Right renal pelvis (tissue), 4 donors: ENCODE measurements at regions not wholly inside any gene's neighbourhood (a gene's known extent, or its start where the extent isn't known, plus 50 kb on each side); places are given as distances from the start of the nearest gene placed in this dataset.
"Not testable (repeated sequence)": the region's sequence is repeated elsewhere in the genome, so short reads cannot be mapped to it uniquely, and the experiment has no call there.

Experiments
- DNase-seq, 4 donors: peaks; one replicate each; pipeline ENCODE4 v3.0.0-alpha.2; 2013; ENCODE audit warnings: low read depth in 4 of 4, low spot score in 3 of 4, missing footprints in 1 of 4

DNA sequence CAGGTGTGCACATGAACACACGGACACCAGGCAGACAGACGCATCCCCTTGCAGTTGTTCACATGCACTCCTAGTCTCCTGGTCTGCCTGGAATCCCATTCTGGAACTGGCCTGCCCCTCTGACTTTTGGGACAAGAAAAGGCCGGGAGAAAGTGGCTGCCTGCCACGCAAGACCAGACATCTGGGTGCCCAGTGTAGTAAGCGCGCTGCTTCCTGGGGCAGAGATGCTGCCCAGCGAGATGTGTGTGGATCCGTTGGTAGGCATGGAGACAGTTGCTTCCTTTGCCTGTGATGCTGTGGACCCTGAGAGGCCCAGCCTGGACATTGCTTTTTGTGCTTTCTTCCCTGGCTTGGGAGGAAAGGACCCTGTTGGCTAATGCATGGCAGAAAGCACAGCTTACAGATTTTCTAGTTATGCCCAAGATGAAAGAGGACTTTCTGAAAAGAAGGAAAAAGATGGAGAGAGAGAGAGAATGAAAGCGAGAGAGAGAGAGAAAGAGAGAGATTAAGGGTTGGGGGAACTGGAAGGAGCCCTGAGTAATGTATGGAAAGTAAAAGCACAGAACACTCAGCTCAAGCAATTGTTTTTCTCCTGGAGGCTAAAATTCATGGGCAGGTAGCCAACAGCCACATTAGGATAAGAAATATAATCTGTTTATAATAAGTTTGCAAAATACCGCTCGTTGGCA, 235.3 kb downstream of the BCL2L11 start:
- not testable (repeated sequence) for DNase-seq

GRCh38 chr2:111356512-111357031, 235.9 kb downstream of the BCL2L11 start:
- DNase-seq, result not testable (repeated sequence)

GRCh38 chr2:111365986-111366640, 245.4 kb downstream of the BCL2L11 start:
- not testable (repeated sequence) for DNase-seq

- not testable (repeated sequence) for DNase-seq
These were observed 245.9 kb downstream of the BCL2L11 start for GRCh38 chr2:111366641-111367029.

DNA sequence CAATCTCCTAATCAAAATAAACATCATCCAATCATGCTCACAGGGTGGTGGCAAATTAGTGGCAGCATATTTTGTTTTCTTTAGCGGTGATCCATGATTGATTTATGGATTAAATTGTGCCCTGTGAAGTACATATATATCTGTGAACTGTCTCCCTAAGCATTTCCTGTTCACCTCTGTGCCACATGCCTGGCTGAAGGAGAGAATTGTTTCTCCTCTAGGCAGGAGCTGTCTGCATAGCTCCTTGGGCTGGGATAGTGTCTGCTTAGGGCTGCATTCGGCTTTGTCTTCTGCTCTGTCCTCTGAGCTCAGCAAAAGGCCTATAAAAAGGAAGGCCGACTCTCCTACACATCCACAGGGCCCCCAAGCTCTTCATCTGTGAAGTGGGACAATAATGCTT, 246.4 kb downstream of the BCL2L11 start:
- not testable (repeated sequence) for DNase-seq

- not testable (repeated sequence) for DNase-seq
These were observed 247.2 kb downstream of the BCL2L11 start for GRCh38 chr2:111367871-111368270.

GRCh38 chr2:111368288-111368687, 247.6 kb downstream of the BCL2L11 start:
- DNase-seq, result not testable (repeated sequence)

- DNase-seq, result not testable (repeated sequence)
These were observed 252.3 kb downstream of the BCL2L11 start for GRCh38 chr2:111373060-111373459.

DNA sequence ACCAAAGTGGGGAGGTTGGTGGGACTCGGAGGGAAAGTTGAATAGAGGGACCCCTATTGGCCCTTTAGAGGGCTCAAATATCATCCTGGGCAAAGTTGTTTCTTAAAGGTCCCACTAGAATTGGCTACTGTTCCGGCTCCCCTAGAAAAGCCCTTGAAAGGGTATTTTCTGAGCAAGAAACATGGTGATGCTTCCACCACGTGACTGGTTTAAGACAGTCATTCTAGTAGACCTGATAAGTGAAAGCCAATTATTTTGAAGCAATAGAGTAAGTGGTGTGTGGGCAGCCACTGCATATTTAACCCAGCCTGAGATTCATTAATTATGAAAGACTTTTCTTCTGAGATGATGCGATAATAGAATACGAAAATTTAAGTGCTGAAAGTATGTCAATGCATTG, 253.3 kb downstream of the BCL2L11 start:
- not testable (repeated sequence) for DNase-seq

DNA sequence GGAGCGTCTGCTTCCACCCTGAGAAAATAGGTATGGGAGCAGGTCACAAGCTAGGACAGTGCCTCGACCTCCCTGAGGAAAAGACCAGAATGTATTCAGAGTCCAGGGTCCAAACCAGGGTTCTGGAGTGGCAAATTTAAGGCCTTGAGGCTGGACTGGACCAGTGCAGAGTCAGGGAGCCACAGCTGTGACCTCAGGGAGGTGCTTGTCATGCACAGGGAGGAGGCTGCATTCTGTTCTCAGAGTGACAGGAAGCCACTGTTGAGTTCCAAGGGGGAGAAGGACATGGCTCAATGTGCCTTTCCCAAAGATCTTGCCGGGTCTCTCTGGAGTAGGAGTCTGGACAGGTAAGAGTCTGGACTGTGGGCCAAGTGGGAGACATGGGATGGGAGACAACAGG, 254.0 kb downstream of the BCL2L11 start:
- not testable (repeated sequence) for DNase-seq

DNA sequence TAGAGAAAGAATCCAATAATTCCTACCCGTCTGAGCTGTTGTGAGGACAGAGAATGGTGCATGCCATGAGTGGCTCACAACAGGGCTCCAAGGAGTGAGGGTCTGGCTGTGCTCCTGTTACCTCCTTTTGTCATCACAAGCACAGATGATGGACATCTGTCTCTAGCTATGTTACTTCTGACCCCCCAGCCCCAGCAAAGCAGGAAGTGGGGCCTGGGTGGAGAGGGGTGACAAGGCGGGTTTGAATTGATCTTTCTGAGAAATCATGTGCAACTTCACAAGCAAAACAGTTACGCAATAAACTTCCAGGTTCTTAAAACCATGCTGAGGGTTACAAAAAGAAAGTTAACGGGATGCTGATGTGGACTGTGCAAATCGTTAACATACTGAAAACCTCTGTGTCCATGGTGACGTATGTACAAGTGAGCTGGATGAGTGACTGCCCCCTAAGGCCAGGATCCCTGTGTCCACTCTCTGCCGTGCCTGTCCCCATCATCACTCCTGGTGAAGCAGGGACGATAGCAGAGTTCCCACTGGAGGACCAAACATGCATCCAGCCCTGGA, 254.7 kb downstream of the BCL2L11 start:
- not testable (repeated sequence) for DNase-seq

DNA sequence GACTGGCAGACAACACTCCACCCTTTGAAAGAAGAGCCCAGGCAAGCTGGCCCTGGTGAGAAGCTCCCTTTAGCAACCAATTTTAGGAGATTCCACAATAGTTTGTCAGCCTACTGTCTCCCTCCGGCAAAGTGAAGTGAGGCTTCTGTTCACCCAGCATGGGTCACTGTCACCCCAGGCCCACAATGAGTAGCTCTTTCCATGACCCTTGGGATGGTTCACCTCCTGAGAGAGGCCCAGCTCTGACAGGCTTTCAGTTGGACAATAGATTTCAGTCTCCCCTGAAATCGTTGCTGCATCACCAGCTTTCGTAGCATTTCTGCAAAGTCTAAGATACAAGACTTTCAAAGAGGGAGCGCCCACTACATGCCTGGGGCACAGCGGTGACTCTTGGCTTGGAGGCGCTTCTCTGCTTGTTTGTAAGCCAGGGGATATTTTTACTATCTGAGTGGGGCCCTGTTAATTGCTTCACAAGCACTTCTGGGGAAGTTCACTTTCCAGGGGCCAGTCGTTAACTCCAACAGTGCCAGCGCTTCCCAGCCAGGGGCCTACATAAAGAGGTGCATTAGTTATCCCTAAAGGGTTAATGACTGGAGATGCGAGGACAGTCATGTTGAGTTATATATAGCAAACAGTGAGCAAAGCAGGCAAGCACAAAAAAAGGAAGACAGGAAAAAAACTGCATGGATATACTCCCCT, 255.7 kb downstream of the BCL2L11 start:
- DNase-seq, result not testable (repeated sequence)

- DNase-seq, result not testable (repeated sequence)
These were observed 256.2 kb downstream of the BCL2L11 start for GRCh38 chr2:111376971-111377352.

DNA sequence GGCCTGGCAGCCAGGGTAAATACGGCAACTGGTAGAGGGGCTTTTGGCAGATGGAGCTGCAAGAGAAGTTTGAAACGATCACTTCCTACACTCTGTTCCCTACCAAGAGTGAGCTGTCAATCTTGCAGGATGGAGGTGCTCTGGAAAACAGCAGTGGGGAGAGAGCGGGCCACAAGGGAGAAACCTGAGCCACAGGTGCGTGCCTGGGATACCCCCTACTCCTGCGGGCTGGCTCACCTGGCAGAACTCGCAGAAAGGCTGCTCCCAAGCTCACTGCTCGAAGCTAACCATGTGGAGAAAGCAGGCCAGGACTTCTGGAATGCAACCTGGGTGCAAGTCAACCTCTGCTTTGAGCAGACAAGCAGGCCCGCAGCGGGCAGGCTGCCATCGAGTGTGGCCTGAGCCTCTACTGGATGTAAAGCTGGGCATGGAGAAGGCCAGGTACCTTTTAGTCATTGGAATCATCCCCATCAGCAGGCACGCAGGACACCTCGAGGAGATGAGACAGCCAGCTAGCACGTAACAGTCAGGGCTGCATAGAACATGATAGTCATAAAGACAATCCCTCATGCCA, 256.8 kb downstream of the BCL2L11 start:
- DNase-seq, result not testable (repeated sequence)

GRCh38 chr2:111378348-111378747, 257.6 kb downstream of the BCL2L11 start:
- DNase-seq, result not testable (repeated sequence)

GRCh38 chr2:111380733-111381439, 260.2 kb downstream of the BCL2L11 start:
- not testable (repeated sequence) for DNase-seq

DNA sequence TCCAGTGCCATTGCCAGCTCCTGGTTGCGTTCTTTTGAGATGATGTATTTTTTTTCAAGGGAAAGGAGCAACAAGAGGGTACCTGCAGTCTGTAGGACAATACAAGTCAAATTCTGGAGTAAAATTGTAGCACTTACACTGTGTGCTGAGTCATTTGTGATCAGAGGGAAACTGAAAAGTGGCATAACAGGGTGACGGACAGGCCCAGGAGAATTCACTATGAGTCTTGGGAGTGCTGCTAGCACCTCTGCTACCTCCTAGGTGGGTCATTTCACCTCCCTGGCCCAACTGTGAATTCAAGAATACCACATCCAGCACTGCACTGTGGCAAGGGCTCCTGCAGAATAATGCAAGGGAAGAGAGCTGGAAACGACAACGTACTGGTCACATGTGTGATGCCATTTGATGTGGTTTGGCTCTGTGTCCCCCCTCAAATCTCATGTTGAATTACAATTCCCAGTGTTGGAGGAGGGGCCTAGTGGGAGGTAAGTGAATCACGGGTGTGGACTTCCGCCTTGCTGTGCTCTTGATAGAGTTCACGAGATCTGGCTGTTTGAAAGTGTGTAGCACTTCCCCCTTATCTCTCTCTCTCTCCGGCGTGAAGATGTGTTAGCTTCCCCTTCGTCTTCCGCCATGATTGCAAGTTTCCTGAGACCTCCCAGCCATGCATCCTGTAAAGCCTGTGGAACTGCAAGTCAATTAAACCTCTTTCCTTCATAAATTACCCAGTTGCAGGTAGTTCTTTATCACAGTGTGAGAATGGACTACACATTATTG, 261.0 kb downstream of the BCL2L11 start:
- not testable (repeated sequence) for DNase-seq

DNA sequence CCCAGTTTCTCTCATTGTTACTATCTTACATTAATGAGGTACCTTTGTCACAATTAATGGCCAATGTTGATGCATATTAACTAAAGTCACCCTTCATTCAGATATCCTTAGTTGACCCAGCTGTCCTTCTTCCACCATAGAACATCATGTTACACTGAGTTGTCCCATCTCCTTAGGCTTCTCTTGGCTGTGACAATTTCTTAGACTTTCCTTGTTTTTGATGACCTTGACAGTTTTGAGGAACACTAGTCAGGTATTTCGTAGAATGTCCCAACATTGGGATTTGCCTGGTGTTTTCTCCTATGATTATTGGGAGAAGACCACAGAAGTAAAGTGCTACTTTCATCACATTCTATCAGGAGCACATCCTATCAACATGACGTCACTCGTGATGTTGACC, 261.8 kb downstream of the BCL2L11 start:
- DNase-seq, result not testable (repeated sequence)

GRCh38 chr2:111383311-111383710, 262.6 kb downstream of the BCL2L11 start:
- DNase-seq, result not testable (repeated sequence)
